ENCODE measurements at regions not wholly inside any gene's neighbourhood (a gene's known extent, or its start where the extent isn't known, plus 50 kb on each side); places are given as distances from the start of the nearest gene placed in this dataset.
A peak's percentile ranks its signal among the peaks of the same experiment; 100 is the strongest.

- Histone ChIP-seq H3K27ac (ENCODE audit: low read depth in 1 of 2, low read length in 1 of 2) (no peak overlapping the region), H3K4me3 (no peak overlapping the region), H3K27me3 (ENCODE audit: control insufficient read depth in 3 of 3, insufficient read depth in 3 of 3, low read length in 2 of 3) (peaks cover 0 to 3% (median 0%) of the 10 kb centered on the region in 3 donors), H3K9ac (ENCODE audit: insufficient read depth in 1 of 2, low read length in 2 of 2) (no peak overlapping the region), H3K9me3 (ENCODE audit: control insufficient read depth in 4 of 4, insufficient read depth in 3 of 4, low read length in 3 of 4) (no peaks in the 10 kb centered on the region), H3K36me3 (ENCODE audit: control insufficient read depth in 4 of 4, insufficient read depth in 4 of 4, low read length in 4 of 4) (no peaks in the 10 kb centered on the region), H3K4me1 (ENCODE audit: control insufficient read depth in 5 of 5, insufficient read depth in 5 of 5, low read length in 5 of 5) (peaks cover 0 to 57% (median 15%) of the 10 kb centered on the region in 5 donors)
- DNase-seq, result peak in 2 of 3 donors; percentile 83 to 85
- WGBS, 2 donors, result 100% methylated on average over 1 of the region's 1 CpG
- TF ChIP-seq, protein P1, sequence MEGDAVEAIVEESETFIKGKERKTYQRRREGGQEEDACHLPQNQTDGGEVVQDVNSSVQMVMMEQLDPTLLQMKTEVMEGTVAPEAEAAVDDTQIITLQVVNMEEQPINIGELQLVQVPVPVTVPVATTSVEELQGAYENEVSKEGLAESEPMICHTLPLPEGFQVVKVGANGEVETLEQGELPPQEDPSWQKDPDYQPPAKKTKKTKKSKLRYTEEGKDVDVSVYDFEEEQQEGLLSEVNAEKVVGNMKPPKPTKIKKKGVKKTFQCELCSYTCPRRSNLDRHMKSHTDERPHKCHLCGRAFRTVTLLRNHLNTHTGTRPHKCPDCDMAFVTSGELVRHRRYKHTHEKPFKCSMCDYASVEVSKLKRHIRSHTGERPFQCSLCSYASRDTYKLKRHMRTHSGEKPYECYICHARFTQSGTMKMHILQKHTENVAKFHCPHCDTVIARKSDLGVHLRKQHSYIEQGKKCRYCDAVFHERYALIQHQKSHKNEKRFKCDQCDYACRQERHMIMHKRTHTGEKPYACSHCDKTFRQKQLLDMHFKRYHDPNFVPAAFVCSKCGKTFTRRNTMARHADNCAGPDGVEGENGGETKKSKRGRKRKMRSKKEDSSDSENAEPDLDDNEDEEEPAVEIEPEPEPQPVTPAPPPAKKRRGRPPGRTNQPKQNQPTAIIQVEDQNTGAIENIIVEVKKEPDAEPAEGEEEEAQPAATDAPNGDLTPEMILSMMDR (IDR thresholded peaks at IDR 0.05; ENCODE audit: control extremely low read depth, extremely low read depth), result no peak
- ATAC-seq (ENCODE audit: insufficient read depth, low FRiP score), result no peak
Measured at GRCh38 chr9:86836266-86836665, 111.0 kb downstream of the GAS1 start.

DNA sequence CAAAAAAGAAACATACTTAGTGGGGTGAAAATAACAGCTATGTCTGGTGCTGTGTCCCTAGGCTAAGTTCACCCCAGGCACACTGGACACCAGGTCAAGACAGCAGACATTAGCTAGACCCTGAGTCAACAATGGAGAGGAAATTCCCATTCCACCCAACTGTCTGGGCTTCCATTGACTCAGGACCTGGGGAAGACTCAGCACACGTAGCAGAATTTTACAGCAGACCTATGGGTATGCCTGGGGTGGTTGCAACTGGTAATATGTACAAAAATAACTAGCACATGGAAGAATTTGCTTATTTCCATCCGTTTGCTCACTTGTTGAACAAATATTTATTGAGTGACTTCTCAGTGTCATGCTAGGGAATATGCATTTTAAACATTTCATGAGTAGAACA, 117.0 kb downstream of the GAS1 start:
- H3K36me3 ChIP-seq (ENCODE audit: control insufficient read depth in 4 of 4, insufficient read depth in 4 of 4, low read length in 4 of 4), result no peaks in the 10 kb centered on the region
- no peak for ATAC-seq (ENCODE audit: insufficient read depth, low FRiP score)
- H3K9ac ChIP-seq (ENCODE audit: insufficient read depth in 1 of 2, low read length in 2 of 2), result no peak overlapping the region
- DNase-seq, result no peak
- TF ChIP-seq, protein P1 (IDR thresholded peaks at IDR 0.05; ENCODE audit: control extremely low read depth, extremely low read depth), result no peak
- H3K4me1 ChIP-seq (ENCODE audit: control insufficient read depth in 5 of 5, insufficient read depth in 5 of 5, low read length in 5 of 5), result peaks cover 0 to 9% (median 0%) of the 10 kb centered on the region in 5 donors
- H3K27me3 ChIP-seq (ENCODE audit: control insufficient read depth in 3 of 3, insufficient read depth in 3 of 3, low read length in 2 of 3), result no peaks in the 10 kb centered on the region
- no peak overlapping the region for H3K27ac ChIP-seq (ENCODE audit: low read depth in 1 of 2, low read length in 1 of 2)
- no peak overlapping the region for H3K4me3 ChIP-seq
- H3K9me3 ChIP-seq (ENCODE audit: control insufficient read depth in 4 of 4, insufficient read depth in 3 of 4, low read length in 3 of 4), result no peaks in the 10 kb centered on the region
- WGBS, 2 donors, result 54 to 80% methylated on average over 2 of the region's 2 CpGs

GRCh38 chr9:86829496-86830046, 117.7 kb downstream of the GAS1 start:
- Histone ChIP-seq H3K27ac (ENCODE audit: low read depth in 1 of 2, low read length in 1 of 2) (no peak overlapping the region), H3K4me3 (no peak overlapping the region), H3K27me3 (ENCODE audit: control insufficient read depth in 3 of 3, insufficient read depth in 3 of 3, low read length in 2 of 3) (no peaks in the 10 kb centered on the region), H3K36me3 (ENCODE audit: control insufficient read depth in 4 of 4, insufficient read depth in 4 of 4, low read length in 4 of 4) (no peaks in the 10 kb centered on the region), H3K4me1 (ENCODE audit: control insufficient read depth in 5 of 5, insufficient read depth in 5 of 5, low read length in 5 of 5) (peaks cover 0 to 7% (median 0%) of the 10 kb centered on the region in 5 donors), H3K9ac (ENCODE audit: insufficient read depth in 1 of 2, low read length in 2 of 2) (no peak overlapping the region), H3K9me3 (ENCODE audit: control insufficient read depth in 4 of 4, insufficient read depth in 3 of 4, low read length in 3 of 4) (peaks cover 0 to 4% (median 0%) of the 10 kb centered on the region in 4 donors)
- 64 to 66% methylated on average over 1 of the region's 1 CpG for WGBS, 2 donors
- ATAC-seq (ENCODE audit: insufficient read depth, low FRiP score), result no peak
- TF ChIP-seq, protein P1 (IDR thresholded peaks at IDR 0.05; ENCODE audit: control extremely low read depth, extremely low read depth), result no peak
- DNase-seq, result peak in 2 of 3 donors; percentile 27 to 38

- Histone ChIP-seq H3K4me1 (ENCODE audit: control insufficient read depth in 5 of 5, insufficient read depth in 5 of 5, low read length in 5 of 5) (peaks cover 0 to 7% (median 0%) of the 10 kb centered on the region in 5 donors), H3K9me3 (ENCODE audit: control insufficient read depth in 4 of 4, insufficient read depth in 3 of 4, low read length in 3 of 4) (peaks cover 0 to 6% (median 0%) of the 10 kb centered on the region in 4 donors), H3K36me3 (ENCODE audit: control insufficient read depth in 4 of 4, insufficient read depth in 4 of 4, low read length in 4 of 4) (no peaks in the 10 kb centered on the region), H3K27me3 (ENCODE audit: control insufficient read depth in 3 of 3, insufficient read depth in 3 of 3, low read length in 2 of 3) (no peaks in the 10 kb centered on the region), H3K27ac (ENCODE audit: low read depth in 1 of 2, low read length in 1 of 2) (no peak overlapping the region), H3K9ac (ENCODE audit: insufficient read depth in 1 of 2, low read length in 2 of 2) (no peak overlapping the region), H3K4me3 (no peak overlapping the region)
- TF ChIP-seq, protein P1 (IDR thresholded peaks at IDR 0.05; ENCODE audit: control extremely low read depth, extremely low read depth), result no peak
- ATAC-seq (ENCODE audit: insufficient read depth, low FRiP score) (no peak), DNase-seq (no peak)
- 62 to 83% methylated on average over 4 of the region's 4 CpGs for WGBS, 2 donors
Measured at GRCh38 chr9:86828631-86829030, 118.7 kb downstream of the GAS1 start.

Measured in lung (tissue), 11 donors.